ENCODE measurements at regions not wholly inside any gene's neighbourhood (a gene's known extent, or its start where the extent isn't known, plus 50 kb on each side); places are given as distances from the start of the nearest gene placed in this dataset.

- Mint-ChIP-seq H3K27ac (ENCODE audit: low read depth, unreplicated experiment) (no peak overlapping the region), H3K9me3 (ENCODE audit: unreplicated experiment) (peaks cover 9% of the 10 kb centered on the region)
Observed at GRCh38 chr15:37715101-37715500, 219.3 kb upstream of the TMCO5A start.

GRCh38 chr15:37720267-37720666 is 214.2 kb upstream of the TMCO5A start:
- Mint-ChIP-seq H3K9me3 (ENCODE audit: unreplicated experiment) (peaks cover 9% of the 10 kb centered on the region), H3K27ac (ENCODE audit: low read depth, unreplicated experiment) (no peak overlapping the region), H3K36me3 (ENCODE audit: insufficient read depth, unreplicated experiment) (no peaks in the 10 kb centered on the region), H3K27me3 (ENCODE audit: insufficient read depth, unreplicated experiment) (no peaks in the 10 kb centered on the region), H3K4me3 (ENCODE audit: unreplicated experiment) (no peak overlapping the region), H3K4me1 (ENCODE audit: insufficient read depth, unreplicated experiment) (no peaks in the 10 kb centered on the region)
- no TSS peak for BruUV-seq (replicated peaks)
- CTCF ChIA-PET, result no interaction called here
- POLR2A ChIA-PET, result no interaction called here
- no peak for TF ChIP-seq CTCF (IDR thresholded peaks at IDR 0.05; ENCODE audit: unreplicated experiment)
- DNase-seq (ENCODE audit: unreplicated experiment), result no peak
- intact Hi-C loops (cut with micrococcal nuclease), result no loop called here

More at GRCh38 chr15:37715101-37715500, 219.3 kb upstream of the TMCO5A start:
- H3K36me3 Mint-ChIP-seq (ENCODE audit: insufficient read depth, unreplicated experiment), result peaks cover 6% of the 10 kb centered on the region
- no peaks in the 10 kb centered on the region for H3K4me1 Mint-ChIP-seq (ENCODE audit: insufficient read depth, unreplicated experiment)
- no peak for TF ChIP-seq CTCF (IDR thresholded peaks at IDR 0.05; ENCODE audit: unreplicated experiment)
- H3K4me3 Mint-ChIP-seq (ENCODE audit: unreplicated experiment), result no peak overlapping the region
- no peaks in the 10 kb centered on the region for H3K27me3 Mint-ChIP-seq (ENCODE audit: insufficient read depth, unreplicated experiment)
- POLR2A ChIA-PET, result interaction anchor here (0.7 kb wide), 1 partner anchor 324 kb away, joined by 3 read pairs; no protein-coding TSS in a partner anchor
- intact Hi-C loops (cut with micrococcal nuclease), result no loop called here
- no peak for DNase-seq (ENCODE audit: unreplicated experiment)
- CTCF ChIA-PET, result no interaction called here
- no TSS peak for BruUV-seq (replicated peaks)

GRCh38 chr15:37731146-37731746 is 203.2 kb upstream of the TMCO5A start:
- TF ChIP-seq CTCF (IDR thresholded peaks at IDR 0.05; ENCODE audit: unreplicated experiment), result no peak
- Mint-ChIP-seq H3K4me1 (ENCODE audit: insufficient read depth, unreplicated experiment) (no peaks in the 10 kb centered on the region), H3K36me3 (ENCODE audit: insufficient read depth, unreplicated experiment) (no peaks in the 10 kb centered on the region), H3K4me3 (ENCODE audit: unreplicated experiment) (no peak overlapping the region), H3K27me3 (ENCODE audit: insufficient read depth, unreplicated experiment) (peaks cover 56% of the 10 kb centered on the region), H3K9me3 (ENCODE audit: unreplicated experiment) (no peaks in the 10 kb centered on the region), H3K27ac (ENCODE audit: low read depth, unreplicated experiment) (no peak overlapping the region)
- POLR2A ChIA-PET, result no interaction called here
- BruUV-seq (replicated peaks), result no TSS peak
- CTCF ChIA-PET, result interaction anchor here (0.6 kb wide), 1 partner anchor 151 kb away, joined by 3 read pairs; no protein-coding TSS in a partner anchor
- no peak for DNase-seq (ENCODE audit: unreplicated experiment)
- intact Hi-C loops (cut with micrococcal nuclease), result no loop called here

GRCh38 chr15:37733628-37734027 is 200.8 kb upstream of the TMCO5A start:
- ChIA-PET POLR2A (no interaction called here), CTCF (interaction anchor here (0.6 kb wide), 1 partner anchor 31 kb away, joined by 3 read pairs; no protein-coding TSS in a partner anchor)
- Mint-ChIP-seq H3K27ac (ENCODE audit: low read depth, unreplicated experiment) (no peak overlapping the region), H3K4me1 (ENCODE audit: insufficient read depth, unreplicated experiment) (no peaks in the 10 kb centered on the region), H3K4me3 (ENCODE audit: unreplicated experiment) (no peak overlapping the region), H3K9me3 (ENCODE audit: unreplicated experiment) (no peaks in the 10 kb centered on the region), H3K36me3 (ENCODE audit: insufficient read depth, unreplicated experiment) (no peaks in the 10 kb centered on the region), H3K27me3 (ENCODE audit: insufficient read depth, unreplicated experiment) (peaks cover 71% of the 10 kb centered on the region)
- intact Hi-C loops (cut with micrococcal nuclease), result no loop called here
- BruUV-seq (replicated peaks), result no TSS peak
- no peak for DNase-seq (ENCODE audit: unreplicated experiment)
- no peak for TF ChIP-seq CTCF (IDR thresholded peaks at IDR 0.05; ENCODE audit: unreplicated experiment)
